ENCODE measurements at regions not wholly inside any gene's neighbourhood (a gene's known extent, or its start where the extent isn't known, plus 50 kb on each side); places are given as distances from the start of the nearest gene placed in this dataset.

GRCh38 chr18:60007661-60008060 lies 107.9 kb downstream of the PMAIP1 start:
- TF ChIP-seq CTCF (IDR thresholded peaks at IDR 0.05 in 2 of 3, conservative IDR thresholded peaks at IDR 0.05 in 1 of 3; ENCODE audit: control insufficient read depth in 2 of 3, extremely low read depth in 1 of 3, insufficient read depth in 1 of 3, low read depth in 3 of 3, low read length in 3 of 3) (no peak), REST (IDR thresholded peaks at IDR 0.05; ENCODE audit: low read depth, low read length) (no peak), JUND (IDR thresholded peaks at IDR 0.05; ENCODE audit: low read depth, low read length) (no peak), POLR2A (IDR thresholded peaks at IDR 0.05; ENCODE audit: low read depth, low read length) (no peak), BRCA1 (IDR thresholded peaks at IDR 0.05; ENCODE audit: low read depth, low read length) (no peak), SPI1 (IDR thresholded peaks at IDR 0.05; ENCODE audit: borderline replicate concordance, insufficient read depth, low read depth, low read length) (no peak), USF2 (IDR thresholded peaks at IDR 0.05; ENCODE audit: borderline replicate concordance, low read depth, low read length) (no peak), RBBP5 (conservative IDR thresholded peaks at IDR 0.05) (no peak), MXI1 (IDR thresholded peaks at IDR 0.05; ENCODE audit: low read depth, low read length) (no peak), ATF3 (IDR thresholded peaks at IDR 0.05; ENCODE audit: borderline replicate concordance, extremely low read depth, low read depth, low read length) (no peak), TAF1 (IDR thresholded peaks at IDR 0.05; ENCODE audit: borderline replicate concordance, low read depth, low read length) (no peak), SRF (IDR thresholded peaks at IDR 0.05; ENCODE audit: low read depth in 2 of 2, low read length in 2 of 2) (no peak)

All from GM12878 (cell line).